H9 (cell line): ENCODE measurements at regions not wholly inside any gene's neighbourhood (a gene's known extent, or its start where the extent isn't known, plus 50 kb on each side); places are given as distances from the start of the nearest gene placed in this dataset.

Experiments used
- DNase-seq: peaks from one replicate; pipeline ENCODE4 v3.0.0-alpha.2; 2017
- H2AFZ ChIP-seq: one replicate; pipeline ENCODE4 v1.6.1; 2013; ENCODE audit warnings: mild to moderate bottlenecking, low read length, control low read depth, moderate library complexity
- H2AK5ac ChIP-seq: 2 replicates; pipeline ENCODE4 v1.6.1; 2013; ENCODE audit warnings: low read length, control low read depth, mixed read lengths; ENCODE audit not compliant: insufficient read length
- H2BK120ac ChIP-seq: one replicate; pipeline ENCODE4 v1.6.1; 2013; ENCODE audit warnings: low read depth, mild to moderate bottlenecking, low read length, control low read depth, inconsistent platforms; ENCODE audit not compliant: poor library complexity, severe bottlenecking
- H2BK12ac ChIP-seq: 2 replicates; pipeline ENCODE4 v1.6.1; 2013; ENCODE audit warnings: low read length, control low read depth, mixed read lengths, low read depth; ENCODE audit not compliant: insufficient read length
- H2BK15ac ChIP-seq: 2 replicates; pipeline ENCODE4 v1.6.1; 2013; ENCODE audit warnings: low read depth, low read length, control low read depth
- H2BK20ac ChIP-seq: one replicate; pipeline ENCODE4 v1.6.1; 2013; ENCODE audit warnings: low read depth, mild to moderate bottlenecking, low read length, control low read depth, inconsistent platforms; ENCODE audit not compliant: poor library complexity, severe bottlenecking
- H2BK5ac ChIP-seq: 2 replicates; pipeline ENCODE4 v1.6.1; 2013; ENCODE audit warnings: low read length, control low read depth, mixed read lengths; ENCODE audit not compliant: insufficient read length
- H3K14ac ChIP-seq: 2 replicates; pipeline ENCODE4 v1.6.1; 2013; ENCODE audit warnings: low read length, control low read depth; ENCODE audit not compliant: insufficient read depth
- H3K18ac ChIP-seq: 2 replicates; pipeline ENCODE4 v1.6.1; 2013; ENCODE audit warnings: low read depth, mild to moderate bottlenecking, mixed read lengths, low read length, control low read depth; ENCODE audit not compliant: insufficient read length
- H3K23ac ChIP-seq: 2 replicates; pipeline ENCODE4 v1.6.1; 2013; ENCODE audit warnings: low read length, control low read depth, mixed read lengths, low read depth; ENCODE audit not compliant: insufficient read length
- H3K23me2 ChIP-seq: 2 replicates; pipeline ENCODE4 v1.6.1; 2013; ENCODE audit warnings: low read depth, mild to moderate bottlenecking, mixed read lengths, low read length, control low read depth; ENCODE audit not compliant: insufficient read length, poor library complexity, severe bottlenecking
- H3K27ac ChIP-seq: 2 replicates; pipeline ENCODE4 v1.5.1; 2013; ENCODE audit warnings: low read length, control low read depth, mixed read lengths, low read depth; ENCODE audit not compliant: insufficient read length
- H3K27me3 ChIP-seq: 2 replicates; pipeline ENCODE4 v1.6.1; 2013; ENCODE audit warnings: low read length, control low read depth, inconsistent platforms; ENCODE audit not compliant: insufficient read depth
- H3K4ac ChIP-seq: 2 replicates; pipeline ENCODE4 v1.6.1; 2013; ENCODE audit warnings: low read depth, mild to moderate bottlenecking, control low read depth, inconsistent platforms, low read length, moderate library complexity
- H3K4me1 ChIP-seq: 2 replicates; pipeline ENCODE4 v1.6.1; 2013; ENCODE audit warnings: low read length, control low read depth, inconsistent platforms; ENCODE audit not compliant: insufficient read depth
- H3K4me2 ChIP-seq: 2 replicates; pipeline ENCODE4 v1.6.1; 2013; ENCODE audit warnings: low read length, control low read depth, mixed read lengths; ENCODE audit not compliant: insufficient read length, insufficient read depth
- H3K56ac ChIP-seq: 2 replicates; pipeline ENCODE4 v1.6.1; 2013; ENCODE audit warnings: low read depth, mild to moderate bottlenecking, mixed read lengths, low read length, control low read depth; ENCODE audit not compliant: insufficient read length
- H3K79me1 ChIP-seq: 2 replicates; pipeline ENCODE4 v1.6.1; 2013; ENCODE audit warnings: low read depth, mild to moderate bottlenecking, moderate library complexity, low read length, control low read depth, inconsistent platforms; ENCODE audit not compliant: insufficient read depth, poor library complexity, severe bottlenecking
- H3K79me2 ChIP-seq: 2 replicates; pipeline ENCODE4 v1.6.1; 2013; ENCODE audit warnings: low read length, control low read depth, inconsistent platforms; ENCODE audit not compliant: insufficient read depth
- H3K9ac ChIP-seq: 2 replicates; pipeline ENCODE4 v1.6.1; 2013; ENCODE audit warnings: low read length, control low read depth, mixed read lengths; ENCODE audit not compliant: insufficient read length; ENCODE audit errors: extremely low read depth
- H3K9me3 ChIP-seq: one replicate; pipeline ENCODE4 v1.6.1; 2013; ENCODE audit warnings: low read depth, low read length, inconsistent platforms; ENCODE audit not compliant: control insufficient read depth
- H3T11ph ChIP-seq: one replicate; pipeline ENCODE4 v1.6.1; 2013; ENCODE audit warnings: mild to moderate bottlenecking, low read length, control low read depth, inconsistent platforms
- H4K20me1 ChIP-seq: one replicate; pipeline ENCODE4 v1.6.1; 2013; ENCODE audit not compliant: control insufficient read depth, insufficient read length, insufficient read depth
- H4K5ac ChIP-seq: 2 replicates; pipeline ENCODE4 v1.6.1; 2013; ENCODE audit warnings: low read depth, mild to moderate bottlenecking, mixed read lengths, low read length, control low read depth; ENCODE audit not compliant: insufficient read length
- H4K8ac ChIP-seq: replicated peaks from 2 replicates; pipeline ENCODE4 v1.6.1; 2013; ENCODE audit warnings: low read length, control low read depth, mixed read lengths, low read depth; ENCODE audit not compliant: insufficient read length
- H4K91ac ChIP-seq: 2 replicates; pipeline ENCODE4 v1.6.1; 2013; ENCODE audit warnings: low read depth, mild to moderate bottlenecking, moderate library complexity, mixed read lengths, low read length, control low read depth; ENCODE audit not compliant: insufficient read length
- H3K27ac Mint-ChIP-seq, 3 experiments: 2 replicates in 2 of 3; 3 replicates in 1 of 3; pipeline ENCODE4 v1.8.0; 2020 to 2021; ENCODE audit warnings: mixed read lengths in 3 of 3, mild to moderate bottlenecking in 1 of 3, moderate library complexity in 1 of 3
- H3K27me3 Mint-ChIP-seq: 2 replicates; pipeline ENCODE4 v1.8.0; 2021; ENCODE audit warnings: low read depth, mild to moderate bottlenecking, moderate library complexity, mixed read lengths
- H3K36me3 Mint-ChIP-seq, 3 experiments: 2 replicates in 2 of 3; 3 replicates in 1 of 3; pipeline ENCODE4 v1.8.0; 2020 to 2021; ENCODE audit warnings: low read depth in 3 of 3, mixed read lengths in 3 of 3; ENCODE audit not compliant: insufficient read depth in 1 of 3
- H3K4me1 Mint-ChIP-seq, 2 experiments: 2 replicates each; pipeline ENCODE4 v1.8.0; 2020; ENCODE audit warnings: mixed read lengths in 2 of 2
- H3K4me3 Mint-ChIP-seq, 2 experiments: 2 replicates in 1 of 2; 3 replicates in 1 of 2; pipeline ENCODE4 v1.8.0; 2020 to 2021; ENCODE audit warnings: mild to moderate bottlenecking in 2 of 2, mixed read lengths in 2 of 2, moderate library complexity in 1 of 2
- H3K9me3 Mint-ChIP-seq, 2 experiments: 2 replicates in 1 of 2; 3 replicates in 1 of 2; pipeline ENCODE4 v1.8.0; 2020; ENCODE audit warnings: mild to moderate bottlenecking in 2 of 2, mixed read lengths in 2 of 2, moderate library complexity in 1 of 2
- WGBS: extraction: QIAGEN DNeasy Blood & Tissue Kit; methylation state at CpG from one replicate; pipeline ENCODE4 v1.1.7; 2013; ENCODE audit warnings: missing lambda C conversion rate, low lambda C conversion rate, mixed read lengths; ENCODE audit not compliant: insufficient read length; ENCODE audit errors: extremely low coverage; 5-methylcytosine and 5-hydroxymethylcytosine counted together
- TF ChIP-seq, protein P1 (sequence below): fragments of 200-600 bp; sonication (generic); conservative IDR thresholded peaks from 3 replicates; pipeline ENCODE4 v1.8.0; 2021; ENCODE audit warnings: antibody characterized with exemption, mild to moderate bottlenecking

DNA sequence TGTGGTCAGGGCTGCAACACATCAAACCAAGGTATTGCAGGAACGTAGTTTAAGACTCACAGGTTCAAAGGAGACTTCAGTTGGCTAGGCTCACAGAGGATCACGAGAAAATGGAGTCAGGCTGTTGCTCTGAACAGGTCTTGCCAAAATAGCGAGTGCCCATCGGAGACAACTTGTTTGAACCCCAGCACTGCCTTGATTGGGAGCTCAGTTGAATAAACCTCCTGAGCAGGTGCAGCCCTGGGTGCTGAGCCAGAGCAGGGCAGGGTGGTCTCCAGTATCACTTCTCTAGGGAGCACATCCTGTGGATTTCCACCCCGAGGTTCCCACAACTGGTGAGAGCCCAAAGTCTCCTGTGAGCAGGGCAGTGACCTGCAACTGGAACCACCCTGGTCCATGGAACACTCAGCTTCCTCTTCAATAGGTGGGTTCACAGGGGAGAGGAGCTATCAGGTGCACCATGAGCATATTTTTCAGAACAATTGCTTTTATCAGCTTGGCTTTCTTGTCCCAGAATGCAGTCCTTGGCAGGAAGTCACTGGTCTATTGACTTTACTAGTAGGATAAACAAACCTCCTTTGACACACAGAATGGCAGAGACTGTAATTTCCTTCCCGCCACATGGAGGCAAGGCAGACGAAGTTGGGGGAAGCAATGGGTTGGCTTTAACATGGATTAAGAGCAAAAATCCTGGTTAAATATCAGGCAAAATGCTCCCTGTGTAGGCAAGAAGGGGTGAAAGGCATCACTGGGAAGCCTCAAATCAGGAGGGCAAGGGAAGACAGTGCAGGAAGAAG lies 267.7 kb upstream of the FOXQ1 start:
- peaks cover 8 to 11% of the 10 kb centered on the region in 2 experiments; a peak in 2 of 4 replicates for H3K4me1 Mint-ChIP-seq
- no peak overlapping the region for H3K56ac ChIP-seq
- H2BK12ac ChIP-seq, result no peak overlapping the region
- no peak overlapping the region for H4K8ac ChIP-seq
- H4K5ac ChIP-seq, result no peak overlapping the region
- no peak overlapping the region for H2BK20ac ChIP-seq
- H3K36me3 Mint-ChIP-seq, result no peaks in the 10 kb centered on the region
- H2BK5ac ChIP-seq, result no peak overlapping the region
- no peak overlapping the region for H2BK15ac ChIP-seq
- peaks cover 45% of the 10 kb centered on the region for H3K27me3 Mint-ChIP-seq
- no peak overlapping the region for H3K14ac ChIP-seq
- no peak overlapping the region for H3K27ac Mint-ChIP-seq
- no peak overlapping the region for H3K4me3 Mint-ChIP-seq
- no peaks in the 10 kb centered on the region for H3K79me1 ChIP-seq
- H3K23me2 ChIP-seq, result no peaks in the 10 kb centered on the region
- no peak overlapping the region for H2BK120ac ChIP-seq
- no peak overlapping the region for H4K91ac ChIP-seq
- no peak overlapping the region for H3K23ac ChIP-seq
- no peak for DNase-seq
- H3K79me2 ChIP-seq, result no peaks in the 10 kb centered on the region
- H3T11ph ChIP-seq, result no peak overlapping the region
- no peaks in the 10 kb centered on the region; a peak in 1 of 5 replicates for H3K9me3 Mint-ChIP-seq
- H3K4me1 ChIP-seq, result no peaks in the 10 kb centered on the region
- TF ChIP-seq, protein P1, sequence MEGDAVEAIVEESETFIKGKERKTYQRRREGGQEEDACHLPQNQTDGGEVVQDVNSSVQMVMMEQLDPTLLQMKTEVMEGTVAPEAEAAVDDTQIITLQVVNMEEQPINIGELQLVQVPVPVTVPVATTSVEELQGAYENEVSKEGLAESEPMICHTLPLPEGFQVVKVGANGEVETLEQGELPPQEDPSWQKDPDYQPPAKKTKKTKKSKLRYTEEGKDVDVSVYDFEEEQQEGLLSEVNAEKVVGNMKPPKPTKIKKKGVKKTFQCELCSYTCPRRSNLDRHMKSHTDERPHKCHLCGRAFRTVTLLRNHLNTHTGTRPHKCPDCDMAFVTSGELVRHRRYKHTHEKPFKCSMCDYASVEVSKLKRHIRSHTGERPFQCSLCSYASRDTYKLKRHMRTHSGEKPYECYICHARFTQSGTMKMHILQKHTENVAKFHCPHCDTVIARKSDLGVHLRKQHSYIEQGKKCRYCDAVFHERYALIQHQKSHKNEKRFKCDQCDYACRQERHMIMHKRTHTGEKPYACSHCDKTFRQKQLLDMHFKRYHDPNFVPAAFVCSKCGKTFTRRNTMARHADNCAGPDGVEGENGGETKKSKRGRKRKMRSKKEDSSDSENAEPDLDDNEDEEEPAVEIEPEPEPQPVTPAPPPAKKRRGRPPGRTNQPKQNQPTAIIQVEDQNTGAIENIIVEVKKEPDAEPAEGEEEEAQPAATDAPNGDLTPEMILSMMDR, result no peak
- H4K20me1 ChIP-seq, result no peaks in the 10 kb centered on the region
- no peak overlapping the region for H2AFZ ChIP-seq
- no peak overlapping the region for H2AK5ac ChIP-seq
- no peak overlapping the region for H3K9ac ChIP-seq
- H3K27me3 ChIP-seq, result no peaks in the 10 kb centered on the region
- no peaks in the 10 kb centered on the region for H3K9me3 ChIP-seq
- H3K4ac ChIP-seq, result no peak overlapping the region
- H3K27ac ChIP-seq, result no peak overlapping the region
- H3K18ac ChIP-seq, result no peak overlapping the region
- no CpG with 5 or more reads among the region's 7 CpGs for WGBS
- H3K4me2 ChIP-seq, result no peak overlapping the region
